Stimulated activated CD8-positive, alpha-beta memory T cell treated with anti-CD3 and anti-CD28 coated beads, Interleukin-7, amount 100 ng/mL, for 4 hours (primary cell): ENCODE measurements at regions not wholly inside any gene's neighbourhood (a gene's known extent, or its start where the extent isn't known, plus 50 kb on each side); places are given as distances from the start of the nearest gene placed in this dataset.
"Not testable (repeated sequence)": the region's sequence is repeated elsewhere in the genome, so short reads cannot be mapped to it uniquely, and the experiment has no call there.

Experiments used
- DNase-seq, 2 donors: peaks; one replicate each; pipeline ENCODE4 v3.0.0-alpha.2; 2020; ENCODE audit warnings: low read depth in 2 of 2

DNA sequence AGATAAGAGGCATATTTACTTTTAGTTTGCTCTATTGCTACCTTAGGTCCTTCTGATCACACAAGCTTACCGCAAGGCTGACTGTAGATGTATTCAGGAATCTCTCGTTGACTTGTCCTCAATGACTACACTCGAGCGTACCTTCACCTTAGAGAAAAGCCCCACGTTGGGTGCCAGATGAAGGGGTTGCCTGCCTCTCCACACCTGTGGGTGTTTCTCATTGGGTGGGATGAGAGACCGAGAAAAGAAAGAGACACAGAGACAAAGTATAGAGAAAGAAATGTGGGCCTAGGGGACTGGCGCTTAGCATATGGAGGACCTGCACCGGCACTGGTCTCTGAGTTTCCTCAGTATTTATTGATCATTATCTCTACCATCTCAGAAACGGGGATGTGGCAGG, 51.8 kb downstream of the ASCL4 start:
- no peak for DNase-seq

DNA sequence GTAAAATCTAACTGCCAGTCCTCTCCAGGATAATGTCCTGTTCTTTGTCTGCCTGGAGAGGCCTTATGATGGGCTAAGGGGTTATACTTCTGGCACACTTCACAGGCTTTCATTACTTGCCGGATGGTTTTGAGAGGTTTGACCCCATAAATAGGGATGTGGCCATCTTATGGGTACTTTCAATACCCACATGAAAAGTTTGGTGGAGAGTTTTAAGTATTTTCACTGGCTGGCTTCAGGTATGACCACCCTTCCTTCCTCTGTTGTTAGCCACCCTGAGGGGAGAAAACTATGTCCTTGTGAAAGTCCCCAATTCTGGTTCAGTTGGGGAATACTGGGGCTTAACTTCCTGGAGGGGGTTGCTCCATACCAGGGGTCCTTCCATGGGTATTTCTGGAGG, 54.8 kb downstream of the ASCL4 start:
- DNase-seq, result no peak

DNA sequence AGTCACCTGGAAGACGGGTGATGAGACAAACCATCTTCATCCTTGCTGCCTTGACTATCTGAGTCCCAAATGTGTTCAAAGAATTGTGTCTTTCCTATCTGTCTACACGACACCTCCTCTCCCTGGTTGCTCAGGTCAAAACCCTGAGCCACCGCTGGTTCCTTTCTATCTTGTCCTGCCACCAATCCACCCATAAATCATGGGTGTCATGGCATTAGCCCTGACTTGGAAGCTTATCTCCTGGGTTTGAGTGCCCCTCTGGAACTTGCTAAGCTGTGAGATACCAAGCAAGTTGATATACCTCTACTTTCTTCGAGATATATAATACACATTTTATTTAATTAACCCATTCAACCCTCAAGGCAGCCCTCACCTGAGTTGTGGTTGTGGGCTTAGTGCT, 57.9 kb downstream of the ASCL4 start:
- DNase-seq, result no peak

DNA sequence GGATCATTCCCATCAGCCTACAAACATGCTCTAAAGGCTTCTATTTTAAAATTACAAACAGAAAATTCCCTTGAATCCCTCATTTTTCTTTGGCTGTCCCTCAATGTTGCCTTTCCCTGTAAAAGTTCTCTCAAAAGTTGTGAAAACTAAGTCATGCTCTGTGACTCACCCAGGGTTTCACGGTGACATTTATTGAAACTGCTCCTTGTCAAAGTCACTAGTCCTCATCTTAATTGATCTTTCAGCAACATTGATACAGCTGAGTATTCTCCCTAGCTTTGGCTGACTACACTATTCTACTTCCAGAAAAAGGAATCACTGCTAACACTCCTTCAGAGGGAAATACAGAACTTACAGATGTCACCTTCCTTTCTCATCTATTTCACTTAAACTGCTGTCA, 65.7 kb downstream of the ASCL4 start:
- no peak for DNase-seq

DNA sequence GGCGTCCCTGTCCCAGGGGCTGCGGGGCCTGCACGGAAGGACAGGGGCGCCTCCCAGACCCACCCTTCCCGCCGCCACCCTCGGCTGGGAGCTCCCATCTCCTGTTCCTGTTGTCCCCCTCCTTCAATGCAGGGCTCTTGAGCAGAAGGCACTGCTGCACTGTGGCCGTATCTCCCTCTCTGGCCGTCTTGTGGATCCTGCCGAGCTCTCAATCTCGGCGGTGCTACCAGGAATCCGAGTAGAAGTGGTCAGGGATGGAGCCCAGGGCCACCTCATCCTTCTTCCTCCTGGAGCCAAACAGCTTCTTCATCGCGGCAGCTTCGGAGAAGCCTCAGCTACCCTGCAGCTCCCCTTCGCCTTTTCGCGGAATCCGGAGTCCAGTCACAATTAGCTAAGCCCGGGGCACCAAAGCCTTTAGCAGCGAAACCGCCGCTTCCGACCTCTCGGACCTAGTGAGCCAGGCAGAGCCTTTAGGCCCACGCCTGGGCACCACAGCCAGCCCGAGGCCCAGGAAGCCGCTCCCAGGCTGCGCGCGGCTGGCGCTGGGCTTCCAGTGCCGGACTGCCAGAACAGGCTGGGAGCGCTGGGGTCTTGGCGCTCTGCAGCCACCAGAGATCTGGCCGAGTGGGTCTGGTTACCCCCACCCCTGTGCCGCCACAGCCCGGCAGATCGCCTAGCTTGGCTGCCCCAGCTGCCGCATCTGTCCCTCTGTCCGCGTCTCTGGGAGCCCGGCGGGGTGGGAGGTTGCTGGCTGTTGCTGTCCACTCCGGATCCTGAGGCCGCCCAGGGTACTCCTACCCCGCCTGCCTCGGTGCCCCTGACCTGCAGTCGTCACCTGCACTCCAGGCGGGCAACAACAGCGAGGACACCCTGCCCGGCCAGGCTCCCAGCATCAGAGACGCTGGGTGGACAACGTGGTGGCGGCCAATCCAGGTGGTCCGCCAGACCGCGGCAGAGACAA, 69.1 kb downstream of the ASCL4 start:
- no peak for DNase-seq

DNA sequence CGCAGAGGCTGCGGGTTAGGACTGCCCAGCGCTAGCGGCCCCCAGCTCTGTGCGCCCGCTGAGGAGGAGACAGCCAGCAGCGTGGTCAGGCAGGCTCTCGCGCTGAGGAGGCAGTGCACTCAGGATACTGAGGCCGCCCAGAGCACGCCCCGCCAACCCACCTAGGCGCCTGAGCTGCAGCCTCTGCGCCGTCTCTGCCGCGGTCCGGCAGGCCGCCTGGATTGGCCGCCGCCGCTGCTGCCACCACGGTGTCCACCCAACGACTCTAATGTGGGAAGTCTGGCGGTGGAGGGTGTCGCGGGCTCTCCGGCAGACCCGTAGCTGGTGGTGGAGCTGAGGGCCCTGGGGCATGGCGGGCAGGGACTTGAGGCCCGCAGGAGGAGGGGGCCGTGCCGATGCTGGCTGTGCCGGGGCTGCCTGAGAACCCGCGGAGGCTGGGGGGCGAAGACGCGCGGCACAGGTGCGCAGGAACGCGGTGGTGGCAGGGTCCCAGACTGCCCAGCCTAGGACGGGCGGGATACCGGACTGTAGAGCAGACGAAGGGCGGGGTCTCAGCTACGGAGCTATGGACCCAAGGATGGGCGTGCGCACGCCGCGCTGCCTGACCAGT, 69.9 kb downstream of the ASCL4 start:
- DNase-seq, result no peak

DNA sequence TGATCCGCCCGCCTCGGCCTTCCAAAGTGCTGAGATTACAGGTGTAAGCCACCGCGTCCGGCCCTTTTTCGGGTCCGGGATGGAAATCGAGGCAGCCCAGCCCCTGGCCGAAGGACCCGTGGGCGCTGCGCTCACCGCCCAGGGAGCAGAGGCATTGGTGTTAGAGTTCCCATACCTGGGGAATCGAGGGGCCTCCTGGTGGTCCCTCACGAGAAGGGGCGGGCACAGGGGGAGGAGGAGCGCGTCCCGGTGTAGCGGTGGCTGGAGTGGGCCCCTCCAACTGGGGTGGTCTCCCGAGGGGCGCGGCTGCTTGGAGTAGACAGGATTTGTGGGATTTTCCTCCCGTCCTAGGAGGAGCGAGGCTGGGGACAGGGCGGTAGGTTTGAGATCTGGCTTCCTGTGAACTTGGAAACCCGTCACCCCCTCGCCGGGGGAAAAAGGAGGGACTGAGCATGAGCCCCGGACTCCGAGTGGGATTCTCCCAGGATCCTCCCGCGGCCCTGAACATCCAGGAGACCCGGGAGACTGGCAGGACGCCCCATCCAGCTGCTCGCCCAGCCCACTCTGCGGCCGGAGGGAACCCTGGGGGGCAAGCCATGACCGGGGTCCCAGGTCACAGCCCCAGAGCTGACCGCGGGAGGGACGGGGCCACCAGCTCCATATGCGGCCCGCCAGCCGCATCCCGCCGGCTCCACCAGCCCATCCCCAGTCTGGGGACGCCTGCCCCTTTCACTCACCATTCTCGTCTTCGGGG, 70.9 kb downstream of the ASCL4 start:
- no peak for DNase-seq

DNA sequence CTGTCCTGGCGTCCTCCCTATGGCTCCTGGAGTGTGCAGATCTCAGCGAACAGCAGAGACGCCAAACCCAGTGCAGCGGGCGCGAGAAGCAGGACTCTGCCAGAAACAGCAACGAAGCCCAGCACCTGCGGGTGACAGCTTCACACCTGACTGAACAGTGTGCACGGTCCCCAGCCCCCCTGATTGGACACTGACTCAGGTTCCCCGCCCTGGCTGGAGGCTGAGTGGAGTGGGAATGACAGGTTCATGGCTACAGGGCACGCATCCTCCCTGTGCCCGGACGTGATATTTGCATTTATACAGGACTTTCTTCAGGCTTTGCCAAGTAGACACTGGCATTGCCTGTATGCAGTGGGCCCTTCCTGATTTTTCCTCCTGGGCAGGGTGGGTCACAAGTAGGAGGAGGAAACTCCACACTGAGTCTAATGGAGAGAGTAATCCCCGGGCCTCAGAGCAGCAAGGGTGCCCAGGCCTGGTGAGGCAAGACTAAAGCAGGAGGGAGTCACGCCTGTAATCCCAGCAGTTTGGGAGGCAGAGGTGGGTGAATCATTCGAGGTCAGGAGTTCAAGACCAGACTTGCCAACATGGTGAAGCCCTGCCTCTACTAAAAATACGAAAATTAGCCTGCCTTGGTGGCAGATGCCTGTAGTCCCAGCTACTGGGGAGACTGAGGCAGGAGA, 71.6 kb downstream of the ASCL4 start:
- no peak for DNase-seq

DNA sequence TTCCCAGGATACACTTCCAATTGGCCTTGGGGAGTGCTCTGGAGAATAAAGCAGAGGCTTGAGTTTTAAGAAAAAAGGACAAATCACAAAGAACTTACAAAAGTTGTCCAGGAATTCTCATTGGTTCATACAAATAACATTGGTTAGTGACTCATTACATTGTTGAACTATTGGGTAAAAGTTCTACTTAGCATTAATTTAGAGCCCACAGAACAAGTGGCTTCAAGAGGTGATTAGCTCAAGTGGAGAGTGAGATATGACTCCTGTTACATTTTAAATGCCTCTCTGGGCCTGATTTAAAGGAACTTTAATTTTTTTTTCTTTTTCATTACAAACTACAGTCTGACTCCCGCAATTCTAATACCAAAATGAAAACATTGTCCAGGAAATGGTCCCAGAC, 72.9 kb downstream of the ASCL4 start:
- DNase-seq, result no peak

DNA sequence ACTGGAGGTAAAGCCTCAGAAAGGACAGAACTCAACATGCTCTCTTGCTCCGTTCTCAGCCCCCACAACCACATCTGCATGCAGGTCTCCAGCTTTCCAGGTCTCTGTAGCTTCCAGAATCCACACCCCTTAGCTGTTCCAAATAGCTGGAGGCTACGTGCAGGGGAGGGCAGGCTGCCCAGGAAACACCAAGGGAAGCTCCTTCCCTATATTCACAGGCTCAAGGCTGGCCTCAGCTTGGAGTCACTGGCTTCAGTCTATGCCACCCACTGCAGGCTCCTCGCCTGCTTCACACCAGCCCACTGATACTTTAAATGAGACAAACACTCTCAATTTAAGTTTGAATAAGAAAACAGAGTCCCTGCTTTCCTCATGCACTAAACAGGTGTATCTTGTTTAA, 73.3 kb downstream of the ASCL4 start:
- DNase-seq, result no peak

DNA sequence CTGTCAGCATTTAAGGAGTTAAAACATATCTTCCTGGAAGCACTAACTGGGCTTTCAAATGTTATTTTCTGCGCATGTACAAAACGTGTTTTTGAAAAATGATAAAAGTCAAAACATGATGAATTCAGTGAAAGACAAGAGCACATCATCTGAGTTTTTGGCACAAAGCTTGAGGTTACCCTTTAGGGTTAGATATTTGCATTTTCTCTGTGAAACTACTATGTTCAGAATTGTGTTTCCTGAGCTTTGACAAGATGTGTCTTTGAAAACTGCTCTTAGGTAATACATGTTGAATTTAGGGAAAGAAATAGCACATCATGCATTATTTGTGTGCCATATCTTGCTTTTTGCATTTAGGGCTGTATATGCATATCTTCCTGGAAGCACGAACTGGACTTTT, 79.0 kb downstream of the ASCL4 start:
- DNase-seq, result no peak

DNA sequence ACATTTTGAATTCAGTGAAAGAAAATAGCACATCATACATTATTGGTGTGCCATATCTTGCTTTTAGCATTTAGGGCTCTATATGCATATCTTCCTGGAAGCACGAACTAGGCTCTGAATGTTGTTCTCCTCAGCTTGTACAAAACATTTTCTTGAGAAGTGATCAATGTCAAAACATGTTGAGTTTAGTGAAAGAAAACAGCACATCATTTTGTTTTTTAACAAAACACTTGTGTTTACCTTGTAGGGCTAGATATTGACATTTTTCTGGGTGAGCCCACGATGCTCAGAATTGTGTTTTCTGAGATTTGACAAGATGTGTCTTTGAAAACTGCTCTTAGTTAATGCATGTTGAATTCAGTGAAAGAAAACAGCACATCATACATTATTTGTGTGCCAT, 81.0 kb downstream of the ASCL4 start:
- no peak for DNase-seq

DNA sequence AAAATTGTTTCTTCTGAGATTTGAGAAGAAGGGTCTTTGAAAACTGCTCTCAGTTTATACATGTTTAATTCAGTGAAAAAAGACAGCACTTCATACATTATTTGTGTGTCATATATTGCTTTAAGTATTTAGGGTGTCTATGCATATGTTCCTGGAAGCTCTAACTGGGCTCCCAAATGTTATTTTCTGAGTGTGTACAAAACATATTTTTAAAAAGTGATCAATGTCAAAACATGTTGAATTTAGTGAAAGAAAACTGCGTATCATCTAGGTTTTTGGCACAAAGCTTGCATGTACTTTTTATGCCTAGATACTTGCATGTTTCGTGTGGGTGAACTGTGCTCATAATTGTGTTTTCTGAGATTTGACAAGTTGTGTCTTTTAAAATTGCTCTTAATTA, 81.6 kb downstream of the ASCL4 start:
- DNase-seq, result no peak

DNA sequence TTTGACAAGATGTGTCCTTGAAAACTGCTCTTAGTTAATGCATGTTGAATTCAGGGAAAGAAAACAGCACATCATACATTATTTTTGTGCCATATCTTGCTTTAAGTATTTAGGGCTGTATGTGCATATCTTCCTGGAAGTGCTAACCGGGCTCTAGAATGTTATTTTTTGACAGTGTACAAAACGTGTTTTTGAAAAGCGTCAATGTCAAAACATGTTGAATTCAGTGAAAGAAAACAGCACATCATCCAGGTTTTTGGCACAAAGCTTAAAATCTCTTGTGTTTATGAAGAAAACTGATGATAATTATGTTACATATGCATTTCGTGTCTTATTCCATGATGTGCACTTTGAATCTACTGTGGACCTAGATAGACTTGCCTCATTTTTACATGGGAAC, 82.7 kb downstream of the ASCL4 start:
- no peak for DNase-seq

DNA sequence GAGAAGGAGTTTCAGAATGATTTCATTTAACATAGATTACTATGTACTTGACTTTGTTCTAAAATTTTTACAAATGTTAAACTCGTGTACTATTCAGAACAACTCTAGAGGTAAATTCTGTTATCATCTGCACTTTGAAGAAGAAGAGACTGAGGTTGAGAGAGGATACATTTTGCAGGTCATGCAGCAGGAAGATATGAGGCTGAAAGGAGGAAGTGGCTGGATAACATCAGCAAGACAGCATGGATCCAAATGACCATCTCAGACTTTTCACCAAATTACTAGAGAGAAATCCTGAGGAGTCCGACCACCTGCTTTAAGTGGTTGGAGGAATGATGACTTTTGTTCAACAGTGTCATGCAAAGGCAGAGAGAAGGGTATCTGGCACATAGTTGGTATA, 84.9 kb downstream of the ASCL4 start:
- DNase-seq, result no peak

DNA sequence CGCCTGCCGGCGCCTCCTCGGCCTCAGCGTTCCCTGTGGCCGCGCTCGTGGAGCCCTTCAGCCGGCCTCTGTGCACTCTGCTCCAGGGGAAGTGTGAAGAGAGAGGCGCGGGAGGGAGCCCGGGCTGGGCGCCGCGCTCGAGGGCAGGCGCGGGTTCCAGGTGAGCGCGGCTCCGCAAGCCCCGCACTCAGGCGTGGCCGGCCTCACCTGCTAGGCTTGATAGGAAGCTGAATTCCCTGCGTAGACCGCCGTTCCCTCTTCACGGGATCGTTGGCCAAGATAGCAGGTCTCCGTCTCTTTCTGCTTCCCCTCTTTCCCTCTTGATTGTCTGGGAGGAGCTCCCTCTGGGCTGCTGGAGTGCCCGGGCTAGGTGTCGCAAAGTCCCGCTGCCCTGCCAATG, 89.7 kb downstream of the ASCL4 start:
- no peak for DNase-seq

DNA sequence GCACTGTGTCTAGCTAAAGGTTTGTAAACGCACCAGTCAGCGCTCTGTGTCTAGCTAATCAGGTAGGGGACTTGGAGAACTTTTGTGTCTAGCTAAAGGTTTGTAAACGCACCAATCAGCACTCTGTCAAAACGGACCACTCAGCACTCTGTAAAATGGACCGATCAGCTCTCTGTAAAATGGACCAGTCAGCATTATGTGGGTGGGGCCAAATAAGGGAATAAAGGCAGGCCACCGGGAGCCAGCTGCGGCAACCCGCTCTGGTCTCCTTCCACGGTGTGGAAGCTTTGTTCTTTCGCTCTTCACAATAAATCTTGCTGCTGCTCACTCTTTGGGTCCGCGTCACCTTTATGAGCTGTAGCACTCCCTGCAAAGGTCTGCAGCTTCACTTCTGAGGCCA, 90.2 kb downstream of the ASCL4 start:
- not testable (repeated sequence) for DNase-seq

DNA sequence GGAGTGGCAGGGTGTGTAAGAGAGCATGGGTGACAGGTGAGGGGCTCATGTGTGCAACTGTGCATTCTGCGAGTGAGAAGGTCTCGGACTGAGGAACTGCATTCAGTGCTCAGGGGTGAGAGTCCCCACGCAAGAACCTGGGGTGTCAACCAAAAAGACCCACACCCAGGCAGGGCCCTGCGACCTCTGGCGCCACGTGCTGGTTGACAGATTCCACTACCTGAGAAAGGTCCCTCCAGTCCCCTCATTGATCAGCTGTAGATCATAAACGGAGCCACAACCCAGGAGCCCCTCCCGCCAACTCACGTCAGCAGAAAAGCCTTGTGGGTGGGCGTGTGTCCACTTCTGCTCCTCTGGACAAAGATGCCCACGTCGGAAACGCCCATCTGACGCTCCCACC, 98.7 kb downstream of the ASCL4 start:
- no peak for DNase-seq

DNA sequence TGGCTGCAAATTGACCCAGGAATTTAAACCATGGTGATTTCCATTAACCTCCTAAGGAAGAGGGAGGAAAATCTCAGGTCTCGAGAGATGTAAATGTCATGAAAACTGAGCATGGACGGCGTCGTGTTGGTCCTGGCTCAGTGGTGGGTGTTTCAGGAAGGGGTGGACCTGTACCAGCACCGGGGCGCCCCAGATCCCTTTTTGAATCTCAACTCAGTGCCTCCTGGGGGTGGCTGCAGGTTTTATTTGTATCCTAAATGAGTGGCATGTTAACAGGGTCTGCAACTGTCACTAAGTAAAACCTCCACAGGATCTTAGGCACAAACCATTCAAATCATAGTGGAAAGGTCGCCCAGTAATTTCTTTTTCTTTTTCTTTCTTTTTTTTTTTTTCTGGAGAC, 101.3 kb downstream of the ASCL4 start:
- DNase-seq, result no peak

DNA sequence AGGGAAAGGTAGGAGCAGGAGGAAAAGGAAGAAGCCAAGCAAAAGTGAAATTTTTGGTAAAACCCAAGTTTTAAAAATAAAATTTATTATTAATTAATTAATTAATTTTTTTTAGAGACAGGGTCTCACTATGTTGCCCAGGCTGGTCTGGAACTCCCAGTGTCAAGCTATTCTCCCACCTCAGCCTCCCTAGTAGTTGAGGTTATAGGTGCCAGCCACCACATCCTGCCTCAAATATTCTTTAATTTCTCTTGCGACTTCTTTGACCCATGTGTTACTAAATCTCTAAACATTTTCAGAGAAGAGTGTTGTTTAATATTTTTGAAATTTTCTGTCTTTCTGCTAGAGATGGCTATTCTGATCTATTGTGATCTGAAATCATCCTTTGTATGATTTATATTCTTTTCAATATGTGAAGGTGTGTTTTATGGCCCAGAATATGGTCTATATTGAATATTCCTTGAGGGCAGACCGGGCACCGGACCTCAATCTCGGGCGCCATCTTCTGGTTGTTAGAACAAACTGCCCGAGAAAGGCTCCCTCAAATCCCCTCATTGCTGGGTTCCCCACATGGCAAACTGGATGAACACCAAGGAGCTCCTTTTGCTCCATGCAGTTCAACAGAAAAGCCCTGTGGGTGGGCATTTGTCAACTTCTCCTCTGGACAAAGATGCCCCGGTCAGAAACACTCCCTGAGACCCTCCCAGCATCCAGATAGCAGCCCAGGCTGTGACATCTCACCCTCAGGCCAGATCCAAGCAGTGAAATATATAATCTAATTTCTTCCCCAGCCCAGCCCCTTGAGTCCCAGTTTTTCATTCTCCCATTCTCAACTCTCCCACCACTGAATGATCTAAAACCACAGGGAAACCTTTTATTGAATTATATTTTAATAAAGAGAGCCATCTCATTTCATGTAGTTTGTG, 110.5 kb downstream of the ASCL4 start:
- peak in 1 of 2 donors; percentile 1 for DNase-seq

DNA sequence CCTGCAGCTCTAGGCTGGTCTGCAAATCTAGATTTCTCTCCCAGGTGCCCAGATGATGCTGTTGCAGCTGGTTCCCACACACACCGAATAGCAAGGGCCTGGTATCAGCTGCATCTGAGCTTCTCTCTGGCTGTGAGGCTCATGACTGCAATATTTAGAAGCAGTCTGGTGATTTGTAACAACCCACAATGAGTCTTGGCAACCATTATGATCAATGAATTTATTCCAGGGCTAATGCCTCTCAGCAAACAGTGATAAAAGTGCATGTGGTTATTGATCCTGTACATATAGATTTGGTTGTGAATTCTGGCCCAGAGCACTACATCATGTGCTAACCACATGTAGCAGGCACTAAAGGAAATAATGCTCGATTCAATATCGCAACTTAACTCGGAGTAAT, 114.3 kb downstream of the ASCL4 start:
- no peak for DNase-seq
